Neural cell (in vitro differentiated cells): ENCODE measurements at regions not wholly inside any gene's neighbourhood (a gene's known extent, or its start where the extent isn't known, plus 50 kb on each side); places are given as distances from the start of the nearest gene placed in this dataset.

ENCODE experiments used
- H2AFZ ChIP-seq: fragments of 200-600, 300-800 bp; sonication (generic), shearing (Covaris generic); 2 replicates; pipeline ENCODE4 v1.6.0; 2014; ENCODE audit warnings: low read depth, mild to moderate bottlenecking, antibody characterized with exemption, low read length, moderate library complexity
- H3F3A ChIP-seq: fragments of 200-600 bp; shearing (Covaris generic); 2 replicates; pipeline ENCODE4 v1.6.1; 2016; ENCODE audit warnings: mild to moderate bottlenecking, moderate library complexity, mixed read lengths, antibody characterized with exemption, low read length; ENCODE audit not compliant: insufficient read depth, poor library complexity, severe bottlenecking
- H3K27ac ChIP-seq: fragments of 200-600, 300-800 bp; sonication (generic), shearing (Covaris generic); 2 replicates; pipeline ENCODE4 v1.5.1; 2014; ENCODE audit warnings: mild to moderate bottlenecking, low read length, moderate library complexity
- H3K27me3 ChIP-seq: fragments of 300-800, 200-600 bp; sonication (generic), shearing (Covaris generic); 2 replicates; pipeline ENCODE4 v1.6.0; 2014; ENCODE audit warnings: mild to moderate bottlenecking, low read depth, low read length, moderate library complexity; ENCODE audit not compliant: insufficient read depth
- H3K36me3 ChIP-seq: fragments of 300-800, 200-600 bp; sonication (generic), shearing (Covaris generic); 2 replicates; pipeline ENCODE4 v1.5.1; 2014; ENCODE audit warnings: mild to moderate bottlenecking, antibody characterized with exemption, low read length, moderate library complexity; ENCODE audit not compliant: insufficient read depth
- H3K4me2 ChIP-seq: fragments of 300-800, 200-600 bp; sonication (generic), shearing (Covaris generic); 2 replicates; pipeline ENCODE4 v1.6.0; 2014; ENCODE audit warnings: mild to moderate bottlenecking, low read length
- H3K4me3 ChIP-seq: fragments of 300-800, 200-600 bp; sonication (generic), shearing (Covaris generic); 2 replicates; pipeline ENCODE4 v1.5.1; 2014; ENCODE audit warnings: mild to moderate bottlenecking, low read length, moderate library complexity
- H3K79me2 ChIP-seq: fragments of 200-600 bp; shearing (Covaris generic); replicated peaks from 2 replicates; pipeline ENCODE4 v1.6.0; 2014; ENCODE audit warnings: mild to moderate bottlenecking, low read length, moderate library complexity; ENCODE audit not compliant: insufficient read depth
- H3K9ac ChIP-seq: fragments of 300-800, 200-600 bp; sonication (generic), shearing (Covaris generic); 2 replicates; pipeline ENCODE4 v1.6.1; 2016; ENCODE audit warnings: mild to moderate bottlenecking, low read length, mixed read lengths
- H3K9me2 ChIP-seq: fragments of 200-600 bp; shearing (Covaris generic); 2 replicates; pipeline ENCODE4 v1.6.1; 2016; ENCODE audit warnings: mild to moderate bottlenecking, low read length, mixed read lengths; ENCODE audit not compliant: insufficient read depth
- H3K9me3 ChIP-seq: fragments of 200-600, 300-800 bp; sonication (generic), shearing (Covaris generic); 2 replicates; pipeline ENCODE4 v1.6.1; 2016; ENCODE audit warnings: mild to moderate bottlenecking, mixed run types, low read length, moderate library complexity, mixed read lengths
- H4K20me1 ChIP-seq: fragments of 200-600 bp; shearing (Covaris generic); 2 replicates; pipeline ENCODE4 v1.6.1; 2016; ENCODE audit warnings: mild to moderate bottlenecking, mixed run types; ENCODE audit not compliant: insufficient read depth
- CTCF ChIP-seq: fragments of 450-650 bp; IDR thresholded peaks from 2 replicates; pipeline ENCODE4 v1.5.1; 2014; ENCODE audit warnings: antibody characterized with exemption, mild to moderate bottlenecking, moderate library complexity; ENCODE audit not compliant: poor library complexity, severe bottlenecking
- EP300 ChIP-seq: fragments of 450-650 bp; conservative IDR thresholded peaks from 2 replicates; pipeline ENCODE4 v1.6.1; 2014; ENCODE audit warnings: antibody characterized with exemption, mild to moderate bottlenecking, moderate library complexity; ENCODE audit not compliant: poor library complexity, severe bottlenecking
- EZH2 ChIP-seq: fragments of 200-600, 300-800 bp; shearing (Covaris generic), sonication (generic); IDR thresholded peaks from 2 replicates; pipeline ENCODE4 v1.6.1; 2014; ENCODE audit warnings: antibody characterized with exemption, low read length, borderline replicate concordance, mild to moderate bottlenecking; ENCODE audit not compliant: insufficient read depth, poor library complexity, severe bottlenecking
- MXI1 ChIP-seq: fragments of 450-650 bp; conservative IDR thresholded peaks from 2 replicates; pipeline ENCODE4 v1.6.1; 2014; ENCODE audit warnings: antibody characterized with exemption, mild to moderate bottlenecking; ENCODE audit not compliant: poor library complexity, severe bottlenecking
- POLR2AphosphoS5 ChIP-seq: IDR thresholded peaks from 2 replicates; pipeline ENCODE4 v1.6.1; 2012
- RAD21 ChIP-seq: fragments of 450-650 bp; conservative IDR thresholded peaks from 2 replicates; pipeline ENCODE4 v1.6.1; 2014; ENCODE audit warnings: antibody characterized with exemption, mild to moderate bottlenecking, moderate library complexity
- REST ChIP-seq: IDR thresholded peaks from 2 replicates; pipeline ENCODE4 v1.6.1; 2012; ENCODE audit warnings: borderline replicate concordance
- SMC3 ChIP-seq: fragments of 450-650 bp; conservative IDR thresholded peaks from 2 replicates; pipeline ENCODE4 v1.6.1; 2014; ENCODE audit warnings: antibody characterized with exemption, mild to moderate bottlenecking, moderate library complexity; ENCODE audit not compliant: poor library complexity
- TAF1 ChIP-seq: IDR thresholded peaks from 2 replicates; pipeline ENCODE4 v1.6.1; 2012; ENCODE audit warnings: low read depth

- H3K27me3 ChIP-seq = no peaks in the 10 kb centered on the region
- H3K9me3 ChIP-seq = no peaks in the 10 kb centered on the region
- H3K9me2 ChIP-seq = no peaks in the 10 kb centered on the region
- TF ChIP-seq CTCF = no peak
- no peak for TF ChIP-seq EP300
- TF ChIP-seq MXI1 = no peak
- no peak for TF ChIP-seq TAF1
- TF ChIP-seq REST = no peak
- TF ChIP-seq POLR2AphosphoS5 = no peak
- no peak for TF ChIP-seq RAD21
- no peak for TF ChIP-seq SMC3
- TF ChIP-seq EZH2 = no peak
- no peaks in the 10 kb centered on the region for H3K36me3 ChIP-seq
- no peak overlapping the region for H3K4me3 ChIP-seq
- no peak overlapping the region for H3K4me2 ChIP-seq
- H3K79me2 ChIP-seq = no peaks in the 10 kb centered on the region
- no peaks in the 10 kb centered on the region for H4K20me1 ChIP-seq
- H2AFZ ChIP-seq = no peak overlapping the region
- H3F3A ChIP-seq = no peaks in the 10 kb centered on the region
- no peak overlapping the region for H3K27ac ChIP-seq
- no peak overlapping the region for H3K9ac ChIP-seq
These were observed 936.6 kb upstream of the EPHA5 start for GRCh38 chr4:66606908-66607307.

- Histone ChIP-seq H3K9me3 (no peaks in the 10 kb centered on the region), H2AFZ (no peak overlapping the region), H3K27me3 (no peaks in the 10 kb centered on the region), H3F3A (no peaks in the 10 kb centered on the region), H3K9ac (no peak overlapping the region), H3K36me3 (no peaks in the 10 kb centered on the region), H3K27ac (no peak overlapping the region), H3K4me2 (no peak overlapping the region), H3K9me2 (no peaks in the 10 kb centered on the region), H4K20me1 (no peaks in the 10 kb centered on the region), H3K4me3 (no peak overlapping the region), H3K79me2 (no peaks in the 10 kb centered on the region)
- TF ChIP-seq RAD21 = no peak
- TF ChIP-seq TAF1 = no peak
- TF ChIP-seq CTCF = no peak
- TF ChIP-seq MXI1 = no peak
- no peak for TF ChIP-seq EP300
- no peak for TF ChIP-seq SMC3
- no peak for TF ChIP-seq EZH2
- no peak for TF ChIP-seq REST
- TF ChIP-seq POLR2AphosphoS5 = no peak
These were observed 935.9 kb upstream of the EPHA5 start for GRCh38 chr4:66606215-66606614.
